Panc1 (cell line): ENCODE measurements at regions not wholly inside any gene's neighbourhood (a gene's known extent, or its start where the extent isn't known, plus 50 kb on each side); places are given as distances from the start of the nearest gene placed in this dataset.

Experiments
- ATAC-seq: fragments of 200-7000 bp; cut with Tn5 transposase; 2 replicates; pipeline ENCODE4 v1.9.1; 2020; ENCODE audit warnings: mild to moderate bottlenecking, moderate library complexity
- BruUV-seq: library from RNA; stranded (reverse); fragments of 400-500 nt; replicated peaks from 2 replicates; lab custom pipeline; 2021; lab: Mats Ljungman, UMichigan
- CTCF ChIA-PET: fragments of 300-600 bp; sonication (Branson Sonifier 250); formaldehyde crosslinking; loops from one replicate; lab custom pipeline; 2022; ENCODE audit warnings: antibody characterized with exemption; lab: Charles Lee
- POLR2A ChIA-PET: fragments of 300-600 bp; sonication (Branson Sonifier 250); formaldehyde crosslinking; loops from one replicate; lab custom pipeline; 2022; ENCODE audit warnings: antibody characterized with exemption; lab: Charles Lee
- DNase-seq: peaks from one replicate; pipeline ENCODE4 v3.0.0-alpha.2; 2010; ENCODE audit warnings: low read depth, low spot score
- H3K27ac ChIP-seq: 2 replicates; pipeline ENCODE4 v1.5.1; 2011; ENCODE audit warnings: mild to moderate bottlenecking, low read length, inconsistent platforms
- H3K27me3 ChIP-seq: fragments of 200-500 bp; sonication (Bioruptor generic); 2 replicates; pipeline ENCODE4 v1.6.0; 2014; ENCODE audit warnings: low read length, inconsistent platforms; ENCODE audit not compliant: control insufficient read depth, insufficient read depth
- H3K36me3 ChIP-seq: fragments of 200-500 bp; sonication (Bioruptor generic); 2 replicates; pipeline ENCODE4 v1.5.1; 2014; ENCODE audit warnings: inconsistent platforms, mild to moderate bottlenecking, low read length, moderate library complexity; ENCODE audit not compliant: control insufficient read depth, insufficient read depth
- H3K4me1 ChIP-seq: 2 replicates; pipeline ENCODE4 v1.5.1; 2011; ENCODE audit warnings: inconsistent platforms, mild to moderate bottlenecking, low read length, moderate library complexity; ENCODE audit not compliant: control insufficient read depth, insufficient read depth
- H3K4me3 ChIP-seq, 2 experiments: 2 replicates each; pipeline ENCODE4 v1.5.1; 2011 to 2012; ENCODE audit warnings: low read depth in 2 of 2, low read length in 2 of 2, mild to moderate bottlenecking in 2 of 2, inconsistent platforms in 1 of 2, moderate library complexity in 1 of 2
- H3K9me3 ChIP-seq: fragments of 200-500 bp; sonication (Bioruptor generic); 2 replicates; pipeline ENCODE4 v1.5.1; 2014; ENCODE audit warnings: low read depth, mild to moderate bottlenecking, inconsistent platforms, low read length, moderate library complexity; ENCODE audit not compliant: control insufficient read depth, insufficient read depth
- POLR2AphosphoS5 ChIP-seq: IDR thresholded peaks from 2 replicates; pipeline ENCODE4 v1.6.1; 2012; ENCODE audit warnings: mild to moderate bottlenecking, low read depth, low read length, moderate library complexity
- SIN3A ChIP-seq: IDR thresholded peaks from 2 replicates; pipeline ENCODE4 v1.6.1; 2012; ENCODE audit warnings: low read depth, mild to moderate bottlenecking, low read length, moderate library complexity, borderline replicate concordance; ENCODE audit not compliant: insufficient read depth
- TCF7L2 ChIP-seq: IDR thresholded peaks from 2 replicates; pipeline ENCODE4 v1.6.1; 2011; ENCODE audit warnings: mild to moderate bottlenecking, low read depth, low read length, inconsistent platforms
- in situ Hi-C: cut with HindIII; loops from 2 replicates; pipeline ENCODE4 v1.10.0; 2016; ENCODE audit warnings: low sequenced_read_pairs, low pct_unique_long_range_greater_than_20kb
- intact Hi-C: fragments of 100-400 bp; cut with micrococcal nuclease; formaldehyde crosslinking; loops from one replicate; pipeline ENCODE4 v1.10.0; 2022; ENCODE audit not compliant: unreplicated experiment
- TF ChIP-seq, protein P1 (sequence below), 2 experiments: IDR thresholded peaks; 2 replicates each; pipeline ENCODE4 v1.6.1; 2011 to 2012; ENCODE audit warnings: low read depth in 2 of 2, control low read depth in 1 of 2, low read length in 1 of 2, mild to moderate bottlenecking in 1 of 2, moderate library complexity in 1 of 2; ENCODE audit not compliant: insufficient read depth in 1 of 2
- TF ChIP-seq, protein P2 (sequence below): fragments of 450-650 bp; IDR thresholded peaks from 2 replicates; pipeline ENCODE4 v1.5.1; 2017; ENCODE audit warnings: mild to moderate bottlenecking

DNA sequence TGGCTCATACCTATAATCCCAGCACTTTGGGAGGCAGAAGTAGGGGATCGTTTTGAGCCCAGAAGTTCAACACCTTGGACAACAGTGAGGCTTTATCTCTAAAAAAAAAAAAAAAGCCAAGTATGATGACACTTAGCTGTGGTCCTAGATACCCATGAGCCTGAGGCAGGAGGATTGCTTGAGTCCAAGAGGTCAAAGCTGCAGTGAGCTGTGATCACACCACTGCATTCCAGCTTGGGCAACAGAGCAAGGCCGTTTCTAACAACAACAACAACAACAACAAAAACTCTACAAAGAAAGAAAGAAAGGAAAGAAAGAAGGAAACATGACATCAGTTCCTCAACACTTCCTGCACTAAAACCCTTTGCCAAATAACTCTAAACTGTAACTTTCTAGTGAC, 265.1 kb upstream of the DACH1 start:
- ChIA-PET CTCF (no interaction called here), POLR2A (no interaction called here)
- in situ Hi-C loops (no loop called here), intact Hi-C loops (no loop called here)
- H3K4me1 ChIP-seq = no peaks in the 10 kb centered on the region
- TF ChIP-seq POLR2AphosphoS5 (no peak), TCF7L2 (no peak), SIN3A (no peak)
- TF ChIP-seq, protein P1, sequence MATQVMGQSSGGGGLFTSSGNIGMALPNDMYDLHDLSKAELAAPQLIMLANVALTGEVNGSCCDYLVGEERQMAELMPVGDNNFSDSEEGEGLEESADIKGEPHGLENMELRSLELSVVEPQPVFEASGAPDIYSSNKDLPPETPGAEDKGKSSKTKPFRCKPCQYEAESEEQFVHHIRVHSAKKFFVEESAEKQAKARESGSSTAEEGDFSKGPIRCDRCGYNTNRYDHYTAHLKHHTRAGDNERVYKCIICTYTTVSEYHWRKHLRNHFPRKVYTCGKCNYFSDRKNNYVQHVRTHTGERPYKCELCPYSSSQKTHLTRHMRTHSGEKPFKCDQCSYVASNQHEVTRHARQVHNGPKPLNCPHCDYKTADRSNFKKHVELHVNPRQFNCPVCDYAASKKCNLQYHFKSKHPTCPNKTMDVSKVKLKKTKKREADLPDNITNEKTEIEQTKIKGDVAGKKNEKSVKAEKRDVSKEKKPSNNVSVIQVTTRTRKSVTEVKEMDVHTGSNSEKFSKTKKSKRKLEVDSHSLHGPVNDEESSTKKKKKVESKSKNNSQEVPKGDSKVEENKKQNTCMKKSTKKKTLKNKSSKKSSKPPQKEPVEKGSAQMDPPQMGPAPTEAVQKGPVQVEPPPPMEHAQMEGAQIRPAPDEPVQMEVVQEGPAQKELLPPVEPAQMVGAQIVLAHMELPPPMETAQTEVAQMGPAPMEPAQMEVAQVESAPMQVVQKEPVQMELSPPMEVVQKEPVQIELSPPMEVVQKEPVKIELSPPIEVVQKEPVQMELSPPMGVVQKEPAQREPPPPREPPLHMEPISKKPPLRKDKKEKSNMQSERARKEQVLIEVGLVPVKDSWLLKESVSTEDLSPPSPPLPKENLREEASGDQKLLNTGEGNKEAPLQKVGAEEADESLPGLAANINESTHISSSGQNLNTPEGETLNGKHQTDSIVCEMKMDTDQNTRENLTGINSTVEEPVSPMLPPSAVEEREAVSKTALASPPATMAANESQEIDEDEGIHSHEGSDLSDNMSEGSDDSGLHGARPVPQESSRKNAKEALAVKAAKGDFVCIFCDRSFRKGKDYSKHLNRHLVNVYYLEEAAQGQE (IDR thresholded peaks at IDR 0.05; ENCODE audit: insufficient read depth in 1 of 2, low read depth in 2 of 2, low read length in 1 of 2) = no peak
- TF ChIP-seq, protein P2, sequence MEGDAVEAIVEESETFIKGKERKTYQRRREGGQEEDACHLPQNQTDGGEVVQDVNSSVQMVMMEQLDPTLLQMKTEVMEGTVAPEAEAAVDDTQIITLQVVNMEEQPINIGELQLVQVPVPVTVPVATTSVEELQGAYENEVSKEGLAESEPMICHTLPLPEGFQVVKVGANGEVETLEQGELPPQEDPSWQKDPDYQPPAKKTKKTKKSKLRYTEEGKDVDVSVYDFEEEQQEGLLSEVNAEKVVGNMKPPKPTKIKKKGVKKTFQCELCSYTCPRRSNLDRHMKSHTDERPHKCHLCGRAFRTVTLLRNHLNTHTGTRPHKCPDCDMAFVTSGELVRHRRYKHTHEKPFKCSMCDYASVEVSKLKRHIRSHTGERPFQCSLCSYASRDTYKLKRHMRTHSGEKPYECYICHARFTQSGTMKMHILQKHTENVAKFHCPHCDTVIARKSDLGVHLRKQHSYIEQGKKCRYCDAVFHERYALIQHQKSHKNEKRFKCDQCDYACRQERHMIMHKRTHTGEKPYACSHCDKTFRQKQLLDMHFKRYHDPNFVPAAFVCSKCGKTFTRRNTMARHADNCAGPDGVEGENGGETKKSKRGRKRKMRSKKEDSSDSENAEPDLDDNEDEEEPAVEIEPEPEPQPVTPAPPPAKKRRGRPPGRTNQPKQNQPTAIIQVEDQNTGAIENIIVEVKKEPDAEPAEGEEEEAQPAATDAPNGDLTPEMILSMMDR = no peak
- H3K9me3 ChIP-seq = no peaks in the 10 kb centered on the region
- H3K27ac ChIP-seq = no peak overlapping the region
- no peaks in the 10 kb centered on the region for H3K27me3 ChIP-seq
- BruUV-seq = no TSS peak
- no peak overlapping the region for H3K4me3 ChIP-seq
- no peak for DNase-seq
- no peaks in the 10 kb centered on the region for H3K36me3 ChIP-seq
- ATAC-seq = no peak

DNA sequence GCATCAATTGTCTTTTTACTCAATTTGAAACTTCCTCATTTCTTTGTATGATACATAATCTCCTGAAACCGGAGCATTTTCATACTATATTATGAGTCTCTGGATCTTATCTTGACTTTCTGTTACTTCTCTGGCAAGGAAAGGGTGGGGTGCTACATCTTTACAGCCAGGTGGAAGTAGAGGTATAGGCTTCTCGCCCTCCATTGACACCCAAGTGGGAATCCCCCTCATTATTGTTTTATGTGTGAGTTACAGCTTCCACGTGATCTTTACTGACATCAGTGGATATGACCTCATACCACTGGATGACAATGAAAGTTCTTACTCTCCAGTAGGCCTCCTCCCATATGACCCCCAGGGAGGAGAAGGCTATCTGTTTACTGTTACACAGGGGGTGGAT, 262.1 kb upstream of the DACH1 start:
- DNase-seq (no peak), ATAC-seq (no peak)
- no peak overlapping the region for H3K4me3 ChIP-seq
- H3K4me1 ChIP-seq = no peaks in the 10 kb centered on the region
- TF ChIP-seq SIN3A = no peak
- in situ Hi-C loops = no loop called here
- ChIA-PET POLR2A (no interaction called here), CTCF (no interaction called here)
- intact Hi-C loops = no loop called here
- H3K27ac ChIP-seq = no peak overlapping the region
- H3K36me3 ChIP-seq = no peaks in the 10 kb centered on the region
- no TSS peak for BruUV-seq
- no peaks in the 10 kb centered on the region for H3K9me3 ChIP-seq
- no peaks in the 10 kb centered on the region for H3K27me3 ChIP-seq

DNA sequence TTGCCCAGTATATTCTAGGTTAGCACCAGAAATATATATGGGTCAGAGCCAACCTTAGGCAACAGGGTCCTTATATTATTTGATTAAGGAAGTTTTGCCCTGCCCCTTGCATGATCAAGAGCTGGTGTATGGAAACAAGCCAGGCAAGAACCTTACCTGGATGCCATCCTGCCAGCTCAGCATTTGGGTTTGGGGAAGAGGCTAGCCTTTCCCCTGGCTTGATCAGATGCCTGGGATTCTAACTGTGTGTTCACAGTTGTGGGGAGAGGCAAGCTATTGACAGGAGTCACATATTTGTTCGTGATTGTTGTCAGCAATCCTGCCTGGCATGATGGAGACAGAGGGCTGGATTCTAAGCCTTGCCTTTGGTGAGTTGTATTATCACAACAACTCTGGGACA, 260.0 kb upstream of the DACH1 start:
- no TSS peak for BruUV-seq

More for the DNA sequence above, 260.0 kb upstream of the DACH1 start:
- ATAC-seq = no peak
- POLR2A ChIA-PET = no interaction called here
- no peak for TF ChIP-seq POLR2AphosphoS5
- TF ChIP-seq, protein P1 (IDR thresholded peaks at IDR 0.05; ENCODE audit: insufficient read depth in 1 of 2, low read depth in 2 of 2, low read length in 1 of 2) = no peak
- no peak for TF ChIP-seq SIN3A
- TF ChIP-seq, protein P2 = no peak
- TF ChIP-seq TCF7L2 = no peak
- no peaks in the 10 kb centered on the region for H3K36me3 ChIP-seq
- H3K27ac ChIP-seq = no peak overlapping the region
- intact Hi-C loops = no loop called here
- H3K9me3 ChIP-seq = no peaks in the 10 kb centered on the region
- CTCF ChIA-PET = no interaction called here
- in situ Hi-C loops = no loop called here
- no peak overlapping the region for H3K4me3 ChIP-seq
- H3K27me3 ChIP-seq = no peaks in the 10 kb centered on the region
- no peaks in the 10 kb centered on the region for H3K4me1 ChIP-seq
- DNase-seq = no peak
